Keratinocyte (primary cell): ENCODE measurements at regions not wholly inside any gene's neighbourhood (a gene's known extent, or its start where the extent isn't known, plus 50 kb on each side); places are given as distances from the start of the nearest gene placed in this dataset.

Experiments
- DNase-seq: peaks from one replicate; pipeline ENCODE4 v3.0.0-alpha.2; 2011; ENCODE audit warnings: low read depth, missing footprints, low spot score
- FAIRE-seq: peaks from 2 replicates; lab custom pipeline; 2011; peaks lifted over from hg19 to GRCh38; lab: Jason Lieb, UNC
- H2AFZ ChIP-seq: 2 replicates; pipeline ENCODE4 v1.6.0; 2012; ENCODE audit warnings: low read length, control low read depth, inconsistent platforms; ENCODE audit not compliant: control insufficient read depth
- H3K27ac ChIP-seq: 2 replicates; pipeline ENCODE4 v1.5.1; 2011; ENCODE audit warnings: low read length; ENCODE audit not compliant: control insufficient read depth, insufficient read depth
- H3K27me3 ChIP-seq: 3 replicates; pipeline ENCODE4 v1.6.0; 2011; ENCODE audit warnings: low read length; ENCODE audit not compliant: control insufficient read depth, insufficient read depth; ENCODE audit errors: extremely low read depth
- H3K36me3 ChIP-seq, 2 experiments: 2 replicates in 1 of 2; 3 replicates in 1 of 2; pipeline ENCODE4 v1.5.1; 2011; ENCODE audit warnings: low read length in 2 of 2, mild to moderate bottlenecking in 1 of 2; ENCODE audit not compliant: control insufficient read depth in 2 of 2, insufficient read depth in 2 of 2; ENCODE audit errors: extremely low read depth in 1 of 2
- H3K4me1 ChIP-seq: 3 replicates; pipeline ENCODE4 v1.5.1; 2011; ENCODE audit warnings: low read length; ENCODE audit not compliant: control insufficient read depth, insufficient read depth; ENCODE audit errors: extremely low read depth
- H3K4me2 ChIP-seq: 3 replicates; pipeline ENCODE4 v1.6.0; 2011; ENCODE audit warnings: low read depth, low read length; ENCODE audit not compliant: control insufficient read depth, insufficient read depth; ENCODE audit errors: extremely low read depth
- H3K4me3 ChIP-seq, 3 experiments: fragments of 200-600 bp in 1 of 3; sonication (generic) in 1 of 3; 2 replicates in 2 of 3; 3 replicates in 1 of 3; pipeline ENCODE4 v1.5.1; 2011 to 2016; ENCODE audit warnings: low read length in 3 of 3, mild to moderate bottlenecking in 3 of 3, control low read depth in 2 of 3, inconsistent platforms in 1 of 3, low read depth in 1 of 3, mixed read lengths in 1 of 3, mixed run types in 1 of 3, moderate library complexity in 1 of 3; ENCODE audit not compliant: control insufficient read depth in 2 of 3, insufficient read depth in 2 of 3; ENCODE audit errors: extremely low read depth in 1 of 3
- H3K79me2 ChIP-seq: 2 replicates; pipeline ENCODE4 v1.6.0; 2012; ENCODE audit warnings: low read length; ENCODE audit not compliant: control insufficient read depth, insufficient read depth
- H3K9ac ChIP-seq: 3 replicates; pipeline ENCODE4 v1.6.0; 2011; ENCODE audit warnings: low read length; ENCODE audit not compliant: control insufficient read depth, insufficient read depth; ENCODE audit errors: extremely low read depth
- H3K9me1 ChIP-seq: 3 replicates; pipeline ENCODE4 v1.6.0; 2011; ENCODE audit warnings: low read length; ENCODE audit not compliant: control insufficient read depth, insufficient read depth; ENCODE audit errors: extremely low read depth
- H3K9me3 ChIP-seq: 2 replicates; pipeline ENCODE4 v1.5.1; 2012; ENCODE audit warnings: low read depth, low read length; ENCODE audit not compliant: control insufficient read depth
- H4K20me1 ChIP-seq: 3 replicates; pipeline ENCODE4 v1.6.0; 2011; ENCODE audit warnings: low read length; ENCODE audit not compliant: control insufficient read depth, insufficient read depth; ENCODE audit errors: extremely low read depth
- CTCF ChIP-seq, 3 experiments: IDR thresholded peaks in 1 of 3; conservative IDR thresholded peaks in 1 of 3; optimal IDR thresholded peaks in 1 of 3; 2 replicates in 2 of 3; 3 replicates in 1 of 3; pipeline versions ENCODE3 to v1.5.1; 2011; ENCODE audit warnings: low read length in 3 of 3, mild to moderate bottlenecking in 3 of 3, moderate library complexity in 2 of 3, control low read depth in 1 of 3, inconsistent platforms in 1 of 3; ENCODE audit not compliant: insufficient read depth in 2 of 3; ENCODE audit errors: extremely low read depth in 1 of 3
- EZH2 ChIP-seq: IDR thresholded peaks from one replicate; pipeline ENCODE4 v1.6.1; 2012; ENCODE audit warnings: inconsistent platforms, mild to moderate bottlenecking, low read length, moderate library complexity
- dilution Hi-C: fragments of 300-500 bp; cut with MboI; formaldehyde crosslinking; loops from one replicate; pipeline ENCODE4 v1.7.0; 2020; ENCODE audit warnings: low sequenced_read_pairs; ENCODE audit not compliant: extremely low pct_ligation_motif_present

- TF ChIP-seq EZH2 (no peak), CTCF (optimal IDR thresholded peaks at IDR 0.05 in 1 of 3, IDR thresholded peaks at IDR 0.05 in 1 of 3, conservative IDR thresholded peaks at IDR 0.05 in 1 of 3; ENCODE audit: extremely low read depth in 1 of 3, insufficient read depth in 2 of 3, low read length in 3 of 3) (no peak)
- Histone ChIP-seq H3K9ac (no peak overlapping the region), H3K4me1 (no peaks in the 10 kb centered on the region), H3K4me3 (no peak overlapping the region), H3K79me2 (no peaks in the 10 kb centered on the region), H4K20me1 (no peaks in the 10 kb centered on the region), H3K27me3 (no peaks in the 10 kb centered on the region), H3K9me1 (no peaks in the 10 kb centered on the region), H3K4me2 (no peak overlapping the region), H3K27ac (no peak overlapping the region), H3K36me3 (no peaks in the 10 kb centered on the region), H2AFZ (no peak overlapping the region), H3K9me3 (no peaks in the 10 kb centered on the region)
- FAIRE-seq (no peak), DNase-seq (no peak)
- dilution Hi-C loops = no loop called here
Observed at GRCh38 chr15:37765786-37766185, 168.7 kb upstream of the TMCO5A start.

- Histone ChIP-seq H3K4me2 (no peak overlapping the region), H3K9me3 (no peaks in the 10 kb centered on the region), H4K20me1 (no peaks in the 10 kb centered on the region), H3K27ac (no peak overlapping the region), H3K9me1 (no peaks in the 10 kb centered on the region), H3K79me2 (no peaks in the 10 kb centered on the region), H3K4me3 (no peak overlapping the region), H3K36me3 (no peaks in the 10 kb centered on the region), H3K27me3 (no peaks in the 10 kb centered on the region), H3K9ac (no peak overlapping the region), H2AFZ (no peak overlapping the region), H3K4me1 (no peaks in the 10 kb centered on the region)
- no peak for DNase-seq
- no peak for FAIRE-seq
- TF ChIP-seq EZH2 = no peak
- dilution Hi-C loops = no loop called here
Observed at GRCh38 chr15:37767841-37768455, 166.5 kb upstream of the TMCO5A start.

- Histone ChIP-seq H3K9me3 (no peaks in the 10 kb centered on the region), H3K4me2 (no peak overlapping the region), H3K9me1 (no peaks in the 10 kb centered on the region), H3K4me1 (no peaks in the 10 kb centered on the region), H3K36me3 (no peaks in the 10 kb centered on the region), H3K27me3 (no peaks in the 10 kb centered on the region), H2AFZ (no peak overlapping the region), H3K27ac (no peak overlapping the region), H3K9ac (no peak overlapping the region), H4K20me1 (no peaks in the 10 kb centered on the region), H3K79me2 (no peaks in the 10 kb centered on the region), H3K4me3 (no peak overlapping the region)
- dilution Hi-C loops = no loop called here
- no peak for FAIRE-seq
- TF ChIP-seq EZH2 = no peak
- no peak for TF ChIP-seq CTCF (optimal IDR thresholded peaks at IDR 0.05 in 1 of 3, IDR thresholded peaks at IDR 0.05 in 1 of 3, conservative IDR thresholded peaks at IDR 0.05 in 1 of 3; ENCODE audit: extremely low read depth in 1 of 3, insufficient read depth in 2 of 3, low read length in 3 of 3)
- DNase-seq = no peak
Observed at GRCh38 chr15:37771465-37771864, 163.0 kb upstream of the TMCO5A start.
